ENCODE measurements at regions not wholly inside any gene's neighbourhood (a gene's known extent, or its start where the extent isn't known, plus 50 kb on each side); places are given as distances from the start of the nearest gene placed in this dataset.

- no peak for TF ChIP-seq TEAD4 (IDR thresholded peaks at IDR 0.05)
- no peak for TF ChIP-seq EP300 (IDR thresholded peaks at IDR 0.05; ENCODE audit: borderline replicate concordance)
- TF ChIP-seq TCF12 (IDR thresholded peaks at IDR 0.05; ENCODE audit: low read depth), result no peak
- TF ChIP-seq YY1 (IDR thresholded peaks at IDR 0.05; ENCODE audit: low read depth), result no peak
- no peak for TF ChIP-seq MAX (IDR thresholded peaks at IDR 0.05)
- no peak for TF ChIP-seq CREB1 (IDR thresholded peaks at IDR 0.05; ENCODE audit: low read depth)
- TF ChIP-seq TAF1 (IDR thresholded peaks at IDR 0.05; ENCODE audit: low read depth), result no peak
- no peak for TF ChIP-seq CEBPB (IDR thresholded peaks at IDR 0.05)
- TF ChIP-seq REST (IDR thresholded peaks at IDR 0.05; ENCODE audit: low read depth), result no peak
- no peak for TF ChIP-seq EGR1 (IDR thresholded peaks at IDR 0.05)
- no peak for TF ChIP-seq ZBTB7A (IDR thresholded peaks at IDR 0.05; ENCODE audit: low read depth)
- TF ChIP-seq USF1 (IDR thresholded peaks at IDR 0.05), result no peak
These were observed 270.4 kb upstream of the MDFIC2 start for GRCh38 chr3:70582803-70583202.

- no peak for TF ChIP-seq EP300 (IDR thresholded peaks at IDR 0.05; ENCODE audit: borderline replicate concordance)
- TF ChIP-seq USF1 (IDR thresholded peaks at IDR 0.05), result no peak
- no peak for TF ChIP-seq CEBPB (IDR thresholded peaks at IDR 0.05)
- no peak for TF ChIP-seq RAD21 (IDR thresholded peaks at IDR 0.05; ENCODE audit: low read depth)
- no peak for TF ChIP-seq TAF1 (IDR thresholded peaks at IDR 0.05; ENCODE audit: low read depth)
- TF ChIP-seq REST (IDR thresholded peaks at IDR 0.05; ENCODE audit: low read depth), result no peak
- TF ChIP-seq TEAD4 (IDR thresholded peaks at IDR 0.05), result no peak
- TF ChIP-seq YY1 (IDR thresholded peaks at IDR 0.05; ENCODE audit: low read depth), result no peak
- no peak for TF ChIP-seq CREB1 (IDR thresholded peaks at IDR 0.05; ENCODE audit: low read depth)
- no peak for TF ChIP-seq FOXM1 (IDR thresholded peaks at IDR 0.05; ENCODE audit: borderline replicate concordance, low read depth)
- no peak for TF ChIP-seq NFIC (IDR thresholded peaks at IDR 0.05)
- TF ChIP-seq TCF12 (IDR thresholded peaks at IDR 0.05; ENCODE audit: low read depth), result no peak
- no peak for TF ChIP-seq EGR1 (IDR thresholded peaks at IDR 0.05)
- TF ChIP-seq MAX (IDR thresholded peaks at IDR 0.05), result no peak
These were observed 267.6 kb upstream of the MDFIC2 start for GRCh38 chr3:70580021-70580420.

- TF ChIP-seq FOXM1 (IDR thresholded peaks at IDR 0.05; ENCODE audit: borderline replicate concordance, low read depth) (no peak), EGR1 (IDR thresholded peaks at IDR 0.05) (no peak), CREB1 (IDR thresholded peaks at IDR 0.05; ENCODE audit: low read depth) (no peak), TEAD4 (IDR thresholded peaks at IDR 0.05) (no peak), CEBPB (IDR thresholded peaks at IDR 0.05) (no peak), MAX (IDR thresholded peaks at IDR 0.05) (no peak), TCF12 (IDR thresholded peaks at IDR 0.05; ENCODE audit: low read depth) (no peak), RAD21 (IDR thresholded peaks at IDR 0.05; ENCODE audit: low read depth) (no peak), NFIC (IDR thresholded peaks at IDR 0.05) (no peak), EP300 (IDR thresholded peaks at IDR 0.05; ENCODE audit: borderline replicate concordance) (no peak), TAF1 (IDR thresholded peaks at IDR 0.05; ENCODE audit: low read depth) (no peak), USF1 (IDR thresholded peaks at IDR 0.05) (no peak), YY1 (IDR thresholded peaks at IDR 0.05; ENCODE audit: low read depth) (no peak), ZBTB7A (IDR thresholded peaks at IDR 0.05; ENCODE audit: low read depth) (no peak), REST (IDR thresholded peaks at IDR 0.05; ENCODE audit: low read depth) (no peak)
These were observed 259.3 kb upstream of the MDFIC2 start for GRCh38 chr3:70571696-70572095.

GRCh38 chr3:70570584-70570983 is 258.1 kb upstream of the MDFIC2 start:
- TF ChIP-seq TAF1 (IDR thresholded peaks at IDR 0.05; ENCODE audit: low read depth), result no peak
- TF ChIP-seq MAX (IDR thresholded peaks at IDR 0.05), result no peak
- TF ChIP-seq FOXM1 (IDR thresholded peaks at IDR 0.05; ENCODE audit: borderline replicate concordance, low read depth), result no peak
- no peak for TF ChIP-seq NFIC (IDR thresholded peaks at IDR 0.05)
- no peak for TF ChIP-seq USF1 (IDR thresholded peaks at IDR 0.05)
- TF ChIP-seq TEAD4 (IDR thresholded peaks at IDR 0.05), result no peak
